Transverse colon (tissue), 4 donors: ENCODE measurements at regions not wholly inside any gene's neighbourhood (a gene's known extent, or its start where the extent isn't known, plus 50 kb on each side); places are given as distances from the start of the nearest gene placed in this dataset.

Source experiments
- CTCF ChIP-seq, 5 experiments: fragments of 200-600 bp in 3 of 5; fragments of 450-650 bp in 2 of 5; sonication (generic) in 3 of 5; IDR thresholded peaks; 1 replicate in 2 of 5; 2 replicates in 3 of 5; pipeline ENCODE4 v1.5.1; 2016 to 2017; ENCODE audit warnings: antibody characterized with exemption in 5 of 5, inconsistent platforms in 3 of 5, mild to moderate bottlenecking in 2 of 5, moderate library complexity in 1 of 5
- POLR2AphosphoS5 ChIP-seq, 3 donors: sonication (generic); formaldehyde crosslinking; IDR thresholded peaks; one replicate each; pipeline ENCODE4 v1.6.1; 2016; ENCODE audit warnings: antibody characterized with exemption in 3 of 3

GRCh38 chr22:48477031-48477721 lies 1350.5 kb downstream of the BRD1 start:
- no peak for TF ChIP-seq POLR2AphosphoS5 (IDR thresholded peaks at IDR 0.05)
- no peak for TF ChIP-seq CTCF (IDR thresholded peaks at IDR 0.05)
